Activated CD8-positive, alpha-beta T cell treated with anti-CD3 and anti-CD28 coated beads for 36 hours (primary cell): ENCODE measurements at regions not wholly inside any gene's neighbourhood (a gene's known extent, or its start where the extent isn't known, plus 50 kb on each side); places are given as distances from the start of the nearest gene placed in this dataset.

Experiments used
- ATAC-seq: fragments of 200-7000 bp; cut with Tn5 transposase; one replicate; pipeline ENCODE4 v1.10.0; 2021; ENCODE audit warnings: mild to moderate bottlenecking, moderate library complexity
- CTCF ChIA-PET: fragments of 350-600 bp; sonication (Branson Sonifier 250); formaldehyde crosslinking; loops from one replicate; lab custom pipeline; 2021; ENCODE audit warnings: antibody characterized with exemption; lab: Charles Lee
- POLR2A ChIA-PET: fragments of 350-600 bp; sonication (Branson Sonifier 250); formaldehyde crosslinking; loops from one replicate; lab custom pipeline; 2021; ENCODE audit warnings: antibody characterized with exemption; lab: Charles Lee
- DNase-seq: peaks from one replicate; pipeline ENCODE4 v3.0.0-alpha.2; 2020
- H3K27ac Mint-ChIP-seq: one replicate; pipeline ENCODE4 v1.8.0; 2021; ENCODE audit warnings: mild to moderate bottlenecking, mixed read lengths
- H3K27me3 Mint-ChIP-seq: one replicate; pipeline ENCODE4 v1.8.0; 2021; ENCODE audit warnings: mixed read lengths
- H3K36me3 Mint-ChIP-seq: one replicate; pipeline ENCODE4 v1.8.0; 2021; ENCODE audit warnings: low read depth, mixed read lengths
- H3K4me1 Mint-ChIP-seq: one replicate; pipeline ENCODE4 v1.8.0; 2021; ENCODE audit warnings: low read depth, mixed read lengths
- H3K4me3 Mint-ChIP-seq: one replicate; pipeline ENCODE4 v1.8.0; 2021; ENCODE audit warnings: mild to moderate bottlenecking, moderate library complexity, mixed read lengths
- H3K9me3 Mint-ChIP-seq: one replicate; pipeline ENCODE4 v1.8.0; 2021; ENCODE audit warnings: mixed read lengths
- CTCF ChIP-seq: fragments of 200-600 bp; IDR thresholded peaks from one replicate; pipeline ENCODE4 v1.8.0; 2022; ENCODE audit warnings: antibody characterized with exemption, mild to moderate bottlenecking
- intact Hi-C: fragments of 100-400 bp; cut with micrococcal nuclease; formaldehyde crosslinking; loops from one replicate; pipeline ENCODE4 v1.10.0; 2022

- no peaks in the 10 kb centered on the region for H3K9me3 Mint-ChIP-seq
- no peak for ATAC-seq
- no peaks in the 10 kb centered on the region for H3K27me3 Mint-ChIP-seq
- DNase-seq: no peak
- no peak overlapping the region for H3K27ac Mint-ChIP-seq
- CTCF ChIA-PET: interaction anchor here (1.5 kb wide), 1 partner anchor 20 kb away, joined by 4 read pairs; no protein-coding TSS in a partner anchor
- no peaks in the 10 kb centered on the region for H3K36me3 Mint-ChIP-seq
- TF ChIP-seq CTCF: no peak
- H3K4me3 Mint-ChIP-seq: no peak overlapping the region
- POLR2A ChIA-PET: interaction anchor here (0.7 kb wide), 1 partner anchor 85 kb away, joined by 3 read pairs; no protein-coding TSS in a partner anchor
- intact Hi-C loops: no loop called here
- no peaks in the 10 kb centered on the region for H3K4me1 Mint-ChIP-seq
These were observed 147.8 kb upstream of the TWIST2 start for GRCh38 chr2:238700117-238700457.

- DNase-seq (no peak), ATAC-seq (no peak)
- POLR2A ChIA-PET: interaction anchor here (0.7 kb wide), 1 partner anchor 85 kb away, joined by 3 read pairs; no protein-coding TSS in a partner anchor
- CTCF ChIA-PET: no interaction called here
- Mint-ChIP-seq H3K4me1 (no peaks in the 10 kb centered on the region), H3K27ac (no peak overlapping the region), H3K27me3 (no peaks in the 10 kb centered on the region), H3K36me3 (no peaks in the 10 kb centered on the region), H3K4me3 (no peak overlapping the region), H3K9me3 (no peaks in the 10 kb centered on the region)
- intact Hi-C loops: no loop called here
- TF ChIP-seq CTCF: no peak
These were observed 147.2 kb upstream of the TWIST2 start for GRCh38 chr2:238700506-238701340.

GRCh38 chr2:238701341-238702206, 146.3 kb upstream of the TWIST2 start:
- no peaks in the 10 kb centered on the region for H3K4me1 Mint-ChIP-seq
- POLR2A ChIA-PET: no interaction called here
- no peaks in the 10 kb centered on the region for H3K9me3 Mint-ChIP-seq
- no peak overlapping the region for H3K4me3 Mint-ChIP-seq
- ATAC-seq (no peak), DNase-seq (no peak)
- CTCF ChIA-PET: no interaction called here
- no peaks in the 10 kb centered on the region for H3K27me3 Mint-ChIP-seq
- intact Hi-C loops: no loop called here
- TF ChIP-seq CTCF: no peak
- no peaks in the 10 kb centered on the region for H3K36me3 Mint-ChIP-seq
- no peak overlapping the region for H3K27ac Mint-ChIP-seq

GRCh38 chr2:238702276-238703052, 145.4 kb upstream of the TWIST2 start:
- Mint-ChIP-seq H3K27me3 (no peaks in the 10 kb centered on the region), H3K4me3 (no peak overlapping the region), H3K4me1 (no peaks in the 10 kb centered on the region), H3K36me3 (no peaks in the 10 kb centered on the region), H3K27ac (no peak overlapping the region), H3K9me3 (no peaks in the 10 kb centered on the region)
- no peak for DNase-seq
- intact Hi-C loops: no loop called here
- ChIA-PET CTCF (no interaction called here), POLR2A (no interaction called here)
- ATAC-seq: no peak
- no peak for TF ChIP-seq CTCF
